ENCODE measurements at regions not wholly inside any gene's neighbourhood (a gene's known extent, or its start where the extent isn't known, plus 50 kb on each side); places are given as distances from the start of the nearest gene placed in this dataset.

DNA sequence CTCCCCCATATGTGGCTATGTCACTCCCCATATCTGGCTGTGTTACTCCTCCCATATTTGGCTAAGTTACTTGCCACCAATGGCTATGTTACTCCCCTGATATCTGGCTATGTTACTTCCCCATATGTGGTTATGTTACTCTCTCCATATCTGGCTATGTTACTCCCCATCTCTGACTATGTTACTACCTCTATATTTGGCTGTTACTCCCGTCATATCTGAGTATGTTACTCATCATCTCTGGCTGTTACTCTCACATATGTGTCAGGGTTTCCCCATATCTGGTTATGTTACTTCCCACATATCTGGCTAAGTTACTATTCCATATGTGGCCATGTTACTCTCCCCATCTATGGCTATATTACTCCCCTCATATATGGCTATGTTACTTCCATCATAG lies 50.3 kb upstream of the MAP10 start:
- TF ChIP-seq SIN3A (conservative IDR thresholded peaks at IDR 0.05 in 1 of 2, IDR thresholded peaks at IDR 0.05 in 1 of 2; ENCODE audit: low read depth in 1 of 2, low read length in 2 of 2) (no peak), RXRA (IDR thresholded peaks at IDR 0.05; ENCODE audit: insufficient read depth, low read depth, low read length) (no peak), HDAC2 (IDR thresholded peaks at IDR 0.05; ENCODE audit: borderline replicate concordance in 1 of 2, low read depth in 2 of 2, low read length in 2 of 2) (no peak), SUZ12 (IDR thresholded peaks at IDR 0.05; ENCODE audit: low read length) (no peak), JUND (IDR thresholded peaks at IDR 0.05; ENCODE audit: low read length) (no peak), SRF (IDR thresholded peaks at IDR 0.05; ENCODE audit: low read depth, low read length) (no peak), EP300 (IDR thresholded peaks at IDR 0.05; ENCODE audit: borderline replicate concordance in 1 of 2, low read depth in 2 of 2, low read length in 2 of 2) (no peak), JUN (IDR thresholded peaks at IDR 0.05; ENCODE audit: low read depth, low read length) (no peak)
- TF ChIP-seq, protein P1, sequence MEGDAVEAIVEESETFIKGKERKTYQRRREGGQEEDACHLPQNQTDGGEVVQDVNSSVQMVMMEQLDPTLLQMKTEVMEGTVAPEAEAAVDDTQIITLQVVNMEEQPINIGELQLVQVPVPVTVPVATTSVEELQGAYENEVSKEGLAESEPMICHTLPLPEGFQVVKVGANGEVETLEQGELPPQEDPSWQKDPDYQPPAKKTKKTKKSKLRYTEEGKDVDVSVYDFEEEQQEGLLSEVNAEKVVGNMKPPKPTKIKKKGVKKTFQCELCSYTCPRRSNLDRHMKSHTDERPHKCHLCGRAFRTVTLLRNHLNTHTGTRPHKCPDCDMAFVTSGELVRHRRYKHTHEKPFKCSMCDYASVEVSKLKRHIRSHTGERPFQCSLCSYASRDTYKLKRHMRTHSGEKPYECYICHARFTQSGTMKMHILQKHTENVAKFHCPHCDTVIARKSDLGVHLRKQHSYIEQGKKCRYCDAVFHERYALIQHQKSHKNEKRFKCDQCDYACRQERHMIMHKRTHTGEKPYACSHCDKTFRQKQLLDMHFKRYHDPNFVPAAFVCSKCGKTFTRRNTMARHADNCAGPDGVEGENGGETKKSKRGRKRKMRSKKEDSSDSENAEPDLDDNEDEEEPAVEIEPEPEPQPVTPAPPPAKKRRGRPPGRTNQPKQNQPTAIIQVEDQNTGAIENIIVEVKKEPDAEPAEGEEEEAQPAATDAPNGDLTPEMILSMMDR (IDR thresholded peaks at IDR 0.05; ENCODE audit: control extremely low read depth in 1 of 3, insufficient read depth in 1 of 3, low read depth in 1 of 3, low read length in 3 of 3): no peak
- TF ChIP-seq, protein P2, sequence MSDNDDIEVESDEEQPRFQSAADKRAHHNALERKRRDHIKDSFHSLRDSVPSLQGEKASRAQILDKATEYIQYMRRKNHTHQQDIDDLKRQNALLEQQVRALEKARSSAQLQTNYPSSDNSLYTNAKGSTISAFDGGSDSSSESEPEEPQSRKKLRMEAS (IDR thresholded peaks at IDR 0.05): no peak

Data from H1 (cell line).